GM18861 (cell line): ENCODE measurements at regions not wholly inside any gene's neighbourhood (a gene's known extent, or its start where the extent isn't known, plus 50 kb on each side); places are given as distances from the start of the nearest gene placed in this dataset.

Source experiments
- ATAC-seq: cut with Tn5 transposase; IDR thresholded peaks from one replicate; pipeline ENCODE4 v1.9.1; 2021; ENCODE audit not compliant: unreplicated experiment

- ATAC-seq: no peak
These were observed 319.2 kb upstream of the ADGRL4 start for GRCh38 chr1:79325705-79326104.

GRCh38 chr1:79325126-79325525 is 318.6 kb upstream of the ADGRL4 start:
- ATAC-seq: no peak

DNA sequence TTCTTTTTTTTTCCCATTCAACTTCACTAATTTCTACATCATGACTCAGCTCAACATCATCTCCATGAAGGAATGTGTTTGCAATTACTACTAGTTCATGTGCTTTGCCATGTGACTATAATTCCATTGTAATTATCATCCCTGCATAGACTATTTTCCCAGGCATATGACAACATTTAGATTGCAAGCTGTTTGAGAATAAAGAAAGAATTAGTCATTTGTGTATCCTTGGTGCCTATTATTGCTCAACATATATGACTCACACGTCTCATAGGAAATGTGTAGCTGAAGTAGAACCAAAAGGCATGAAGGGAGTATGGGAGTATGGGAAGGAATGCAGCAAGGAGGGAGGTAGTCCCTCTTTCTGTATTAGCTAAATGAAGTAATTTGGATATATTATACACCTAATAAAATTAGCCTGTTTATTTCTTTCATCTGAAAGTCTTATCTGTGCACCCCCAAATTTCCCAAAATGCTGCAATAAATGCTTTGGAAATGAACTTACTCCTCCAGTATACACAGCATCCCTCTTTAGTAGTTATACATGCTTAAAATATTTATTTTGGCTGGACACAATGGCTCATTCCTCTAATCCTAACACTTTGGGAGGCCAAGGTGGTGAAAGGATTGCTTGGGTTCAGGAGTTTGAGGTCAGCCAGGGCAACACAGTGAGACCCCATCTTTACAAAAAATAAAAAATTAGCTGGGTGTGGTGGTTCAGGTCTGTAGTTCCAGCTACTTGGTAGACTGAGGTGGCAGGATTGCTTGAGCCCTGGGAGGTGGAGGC is 316.9 kb upstream of the ADGRL4 start:
- no peak for ATAC-seq

GRCh38 chr1:79322511-79323027 is 316.0 kb upstream of the ADGRL4 start:
- no peak for ATAC-seq

DNA sequence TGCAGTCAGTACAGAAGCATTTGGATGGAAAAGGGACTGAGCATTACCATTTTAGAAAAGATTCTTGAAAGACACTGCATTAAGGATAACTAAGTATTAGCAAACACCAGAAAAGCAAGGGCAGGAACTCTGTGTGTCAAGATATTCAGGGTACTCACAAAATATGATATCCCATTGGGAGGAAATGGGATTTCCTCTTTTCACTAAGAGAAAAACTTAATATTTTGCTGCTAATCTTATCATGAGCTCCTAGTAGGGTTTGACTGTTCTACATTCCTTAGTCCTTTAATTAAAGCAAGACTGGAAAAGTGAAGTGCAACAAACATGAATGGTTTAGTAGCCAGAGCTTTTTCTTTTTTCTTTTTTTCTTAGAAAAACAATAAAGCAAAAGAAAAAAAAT is 305.9 kb upstream of the ADGRL4 start:
- ATAC-seq: no peak

GRCh38 chr1:79310609-79311008 is 304.1 kb upstream of the ADGRL4 start:
- ATAC-seq: no peak

- no peak for ATAC-seq
These were observed 297.6 kb upstream of the ADGRL4 start for GRCh38 chr1:79304131-79304530.

- ATAC-seq: no peak
These were observed 296.5 kb upstream of the ADGRL4 start for GRCh38 chr1:79303040-79303439.

GRCh38 chr1:79302380-79302930 is 295.9 kb upstream of the ADGRL4 start:
- no peak for ATAC-seq

DNA sequence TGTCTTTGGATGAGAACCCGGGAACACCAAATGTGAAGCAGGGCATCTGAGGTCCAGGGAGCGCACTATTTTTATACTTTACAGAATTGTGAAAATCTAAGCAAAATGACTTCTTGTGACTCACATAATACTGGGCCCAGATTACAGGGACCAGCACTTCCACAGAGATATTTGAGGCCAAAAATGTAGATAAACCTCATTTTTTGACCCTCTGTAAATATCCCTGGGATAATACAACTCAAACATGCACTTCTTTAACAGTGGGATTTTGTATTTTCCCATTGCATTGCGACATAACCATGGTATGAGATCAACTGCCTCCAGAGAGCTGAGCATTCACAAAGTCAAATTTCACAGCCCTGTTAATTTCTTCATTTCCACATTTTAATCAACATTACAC is 289.4 kb upstream of the ADGRL4 start:
- ATAC-seq: no peak

DNA sequence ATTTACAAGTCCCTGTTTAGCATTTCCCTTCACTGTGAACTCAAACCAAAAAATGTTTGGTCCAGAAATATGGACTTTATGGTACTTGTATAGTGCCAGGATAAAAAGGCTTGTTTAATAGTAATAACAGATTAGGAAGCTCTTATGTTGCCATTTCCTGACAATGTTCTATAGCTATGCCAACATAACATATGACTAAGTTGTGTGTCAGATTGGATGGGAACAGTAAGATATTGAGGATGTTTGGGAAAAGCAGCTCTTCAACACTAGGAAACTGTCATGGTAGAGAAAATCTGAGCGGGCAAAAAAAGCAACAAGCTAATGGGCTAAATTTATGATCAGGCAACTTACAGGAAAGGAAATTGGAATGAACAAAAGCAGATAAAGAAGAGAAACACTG is 287.1 kb upstream of the ADGRL4 start:
- no peak for ATAC-seq

GRCh38 chr1:79290927-79291474 is 284.5 kb upstream of the ADGRL4 start:
- no peak for ATAC-seq

GRCh38 chr1:79287982-79288381 is 281.5 kb upstream of the ADGRL4 start:
- ATAC-seq: no peak

DNA sequence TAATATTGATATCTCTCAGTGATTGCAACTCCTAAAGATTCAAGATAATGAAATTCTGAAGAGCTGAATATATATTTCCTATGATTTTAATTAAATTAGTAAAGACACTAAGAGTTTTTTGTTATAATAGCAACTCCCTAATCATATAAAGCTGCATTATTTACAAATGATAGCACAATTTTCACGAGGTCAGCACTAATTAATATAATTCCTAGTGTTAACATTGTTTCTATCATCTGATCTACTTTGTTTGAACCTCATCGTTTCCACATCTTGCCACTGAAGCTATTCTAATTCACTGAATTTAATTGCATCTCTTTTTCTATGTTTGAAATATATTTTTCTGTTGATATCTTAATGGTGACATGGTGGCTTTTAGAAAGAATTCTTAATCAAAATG is 279.1 kb upstream of the ADGRL4 start:
- no peak for ATAC-seq

DNA sequence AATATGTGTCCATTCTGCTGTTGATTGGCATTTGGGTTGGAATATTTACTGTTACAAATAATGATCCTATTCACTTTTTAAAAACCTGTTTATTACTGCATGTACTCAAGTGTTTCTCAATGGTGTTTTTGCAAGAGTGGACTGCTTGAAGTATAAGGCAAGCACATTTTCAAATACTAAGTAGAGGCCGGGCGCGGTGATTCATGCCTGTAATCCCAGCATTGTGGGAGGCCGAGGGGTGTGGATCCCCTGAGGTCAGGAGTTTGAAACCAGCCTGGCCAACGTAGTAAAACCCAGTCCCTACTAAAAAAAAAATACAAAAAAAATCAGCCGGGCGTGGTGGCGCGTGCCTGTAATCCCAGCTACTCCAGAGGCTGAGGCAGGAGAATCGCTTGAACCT is 276.9 kb upstream of the ADGRL4 start:
- ATAC-seq: no peak

DNA sequence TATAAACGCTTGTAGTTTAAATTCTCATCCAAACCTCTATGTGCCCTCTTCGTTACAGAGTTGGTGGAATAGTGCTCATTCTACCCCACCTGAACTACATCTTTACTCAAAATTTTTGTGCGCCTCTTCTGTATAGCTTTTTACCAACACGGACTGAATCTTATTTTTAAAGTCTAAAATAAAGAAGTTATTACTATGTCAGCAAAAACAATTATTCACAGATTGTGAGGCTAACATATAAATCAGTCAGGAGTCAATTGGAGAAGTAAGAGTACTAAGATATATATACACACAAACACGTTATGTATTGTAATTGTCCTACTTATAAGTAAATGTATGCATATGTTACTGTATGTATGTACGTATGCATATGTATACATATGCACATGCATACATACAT is 274.9 kb upstream of the ADGRL4 start:
- ATAC-seq: no peak

DNA sequence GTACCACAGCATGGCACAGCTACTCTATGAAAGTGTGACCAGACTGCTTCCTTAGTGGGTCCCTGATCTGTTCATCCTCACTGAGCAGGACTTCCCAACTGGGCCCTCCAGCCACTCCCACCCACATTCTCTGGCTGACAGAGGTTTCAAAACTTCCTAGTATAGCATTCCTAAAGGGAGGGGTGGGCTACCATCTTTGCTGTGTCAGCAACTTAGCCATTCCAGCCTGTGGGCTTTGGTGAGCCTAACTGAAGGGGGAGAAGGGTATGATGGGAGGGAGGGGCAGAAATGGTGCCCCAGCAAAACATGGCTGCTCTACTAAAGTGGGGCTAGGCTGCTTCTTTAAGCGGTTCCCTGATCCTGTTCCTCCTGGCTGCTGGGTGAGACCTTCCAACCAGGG is 265.2 kb upstream of the ADGRL4 start:
- no peak for ATAC-seq

DNA sequence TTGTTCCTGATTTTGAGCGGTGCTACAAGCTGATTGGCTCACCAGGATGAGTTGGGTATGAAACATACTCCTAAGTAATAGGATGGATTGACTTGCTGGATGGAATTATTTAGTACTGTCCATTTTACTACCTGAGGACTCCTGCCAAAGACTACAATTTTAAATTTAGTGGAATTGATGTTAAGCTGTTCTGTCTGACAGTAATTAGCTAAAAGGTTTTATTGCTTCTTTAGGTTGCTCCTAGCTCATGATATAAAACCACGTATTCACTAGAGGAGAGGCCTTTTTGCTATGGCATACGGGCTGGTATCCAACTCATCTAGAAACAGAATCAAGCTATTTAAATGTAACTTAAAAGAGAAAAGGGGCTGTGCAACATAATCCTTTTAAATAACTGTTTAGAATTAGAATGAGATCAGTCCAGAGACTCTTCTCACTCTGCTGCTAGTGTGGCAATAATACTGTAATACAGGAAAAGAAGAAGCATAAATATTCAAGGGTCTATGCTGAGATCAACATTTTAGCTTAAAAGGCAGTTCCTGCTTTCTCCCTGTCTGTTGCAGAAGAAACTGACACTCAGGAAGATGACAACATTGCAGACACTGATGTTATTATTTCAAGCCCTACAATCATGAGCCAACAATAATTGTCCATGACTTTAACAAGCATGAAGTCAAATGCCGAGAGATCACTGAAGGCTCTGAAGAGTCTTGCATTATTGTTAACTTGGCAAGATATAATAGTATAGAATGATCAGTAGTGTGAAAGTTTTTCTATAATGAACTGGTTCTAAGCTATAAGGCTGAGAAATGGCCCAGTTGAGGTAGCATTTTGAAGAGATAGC is 258.7 kb upstream of the ADGRL4 start:
- ATAC-seq: no peak

DNA sequence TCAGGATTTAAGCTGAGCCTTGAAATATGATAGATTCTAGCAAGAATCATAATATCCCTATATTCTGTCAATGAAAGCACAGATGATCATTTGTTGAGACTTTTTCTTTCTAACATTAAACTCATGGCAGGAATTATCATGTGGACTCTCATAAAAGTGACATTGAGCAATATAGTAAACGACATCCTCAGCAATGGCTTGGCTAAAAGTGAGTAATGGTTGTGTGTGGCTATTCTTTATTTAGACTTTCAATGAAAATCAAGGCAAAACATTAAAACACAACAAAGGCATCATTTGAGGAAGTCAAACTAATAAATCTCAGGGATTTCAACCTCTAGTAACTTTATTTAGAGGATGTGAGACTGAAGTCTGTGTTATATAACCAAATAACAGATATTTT is 257.8 kb upstream of the ADGRL4 start:
- ATAC-seq: no peak

DNA sequence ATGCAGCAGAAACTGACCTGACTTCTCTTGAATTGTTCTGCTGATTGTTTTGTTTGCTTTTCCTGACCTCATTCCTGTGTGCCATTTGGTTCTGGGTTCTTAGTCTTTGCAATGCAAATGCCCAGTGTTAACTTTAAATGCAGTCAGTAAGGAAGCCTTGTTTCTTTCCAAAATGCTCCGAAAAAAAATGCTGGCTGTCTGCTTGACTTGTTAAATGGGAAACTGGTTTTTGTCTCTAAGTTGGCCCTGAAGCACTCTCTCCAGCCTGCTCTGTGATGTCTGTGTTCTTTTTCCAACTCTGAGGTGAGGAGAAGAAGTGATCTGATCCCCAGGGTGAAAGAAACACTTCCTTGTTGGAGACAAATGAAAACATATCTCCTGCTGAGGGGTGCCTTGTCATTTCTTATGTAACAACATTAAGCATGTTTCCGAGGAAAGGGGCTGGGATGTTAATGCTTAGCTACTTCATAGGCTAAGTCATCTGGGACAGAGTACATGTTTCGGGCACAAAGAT is 256.3 kb upstream of the ADGRL4 start:
- no peak for ATAC-seq
